Tibial artery (tissue), 4 donors: ENCODE measurements at regions not wholly inside any gene's neighbourhood (a gene's known extent, or its start where the extent isn't known, plus 50 kb on each side); places are given as distances from the start of the nearest gene placed in this dataset.

Experiments
- DNase-seq, 2 donors: peaks; one replicate each; pipeline ENCODE4 v3.0.0-alpha.2; 2019
- H3K27ac ChIP-seq, 2 donors: fragments of 200-600 bp; sonication (generic) in 1 of 2; 1 replicate in 1 of 2; 2 replicates in 1 of 2; pipeline ENCODE4 v1.5.1; 2018 to 2019; ENCODE audit warnings: mild to moderate bottlenecking in 1 of 2
- H3K27me3 ChIP-seq, 2 donors: fragments of 200-600 bp; sonication (generic) in 1 of 2; one replicate each; pipeline versions ENCODE4 v1.5.1 to v1.6.0; 2016 to 2019
- H3K36me3 ChIP-seq, 3 donors: fragments of 200-600 bp; sonication (generic) in 2 of 3; one replicate each; pipeline ENCODE4 v1.5.1; 2016 to 2019; ENCODE audit warnings: mild to moderate bottlenecking in 2 of 3
- H3K4me1 ChIP-seq, 4 donors: fragments of 200-600 bp; sonication (generic) in 2 of 4; 1 replicate in 3 of 4; 2 replicates in 1 of 4; pipeline ENCODE4 v1.5.1; 2016 to 2019
- H3K4me3 ChIP-seq, 2 donors: fragments of 200-600 bp; sonication (generic) in 1 of 2; 1 replicate in 1 of 2; 2 replicates in 1 of 2; pipeline ENCODE4 v1.5.1; 2018 to 2019; ENCODE audit warnings: mild to moderate bottlenecking in 2 of 2
- H3K9me3 ChIP-seq, 3 donors: fragments of 200-600 bp; sonication (generic) in 1 of 3; one replicate each; pipeline ENCODE4 v1.5.1; 2016 to 2019
- CTCF ChIP-seq, 2 experiments: fragments of 200-600 bp in 1 of 2; fragments of 450-650 bp in 1 of 2; IDR thresholded peaks; one replicate each; pipeline ENCODE4 v1.5.1; 2017 to 2019; ENCODE audit warnings: antibody characterized with exemption in 2 of 2, mild to moderate bottlenecking in 1 of 2, moderate library complexity in 1 of 2
- intact Hi-C: fragments of 100-400 bp; cut with DNase I; formaldehyde crosslinking; loops from one replicate; pipeline ENCODE4 v1.15.0; 2023; ENCODE audit warnings: low total_unique reads

- no peak overlapping the region for H3K4me3 ChIP-seq
- H3K9me3 ChIP-seq: no peaks in the 10 kb centered on the region
- TF ChIP-seq CTCF (IDR thresholded peaks at IDR 0.05): no peak
- intact Hi-C loops: no loop called here
- H3K4me1 ChIP-seq: peaks cover 0 to 15% (median 0%) of the 10 kb centered on the region in 4 donors
- DNase-seq: no peak
- no peak overlapping the region for H3K27ac ChIP-seq
- no peaks in the 10 kb centered on the region for H3K36me3 ChIP-seq
- H3K27me3 ChIP-seq: no peaks in the 10 kb centered on the region
These were observed 206.6 kb upstream of the MDFIC2 start for GRCh38 chr3:70519026-70519425.

DNA sequence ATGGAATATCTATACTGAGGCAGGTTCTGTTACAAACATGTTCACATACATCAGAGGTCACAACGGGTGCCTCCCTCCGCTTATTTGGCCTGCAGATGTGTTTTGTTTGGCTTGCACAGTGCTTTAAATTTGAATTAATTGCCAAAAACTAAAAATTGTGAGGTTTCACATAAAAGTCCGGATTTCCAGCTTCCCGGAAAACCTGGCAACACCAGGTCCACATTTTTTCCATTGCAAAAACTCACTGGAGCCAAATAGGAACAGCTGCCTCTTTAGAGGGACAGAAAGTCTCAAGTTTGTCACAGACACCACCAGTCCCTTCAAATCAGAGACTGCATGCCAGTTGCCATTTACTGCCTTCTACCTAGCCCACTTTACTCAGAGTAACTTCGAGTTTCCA, 205.9 kb upstream of the MDFIC2 start:
- no peaks in the 10 kb centered on the region for H3K36me3 ChIP-seq
- TF ChIP-seq CTCF (IDR thresholded peaks at IDR 0.05): no peak
- no peak overlapping the region for H3K27ac ChIP-seq
- no peak overlapping the region for H3K4me3 ChIP-seq
- no peaks in the 10 kb centered on the region for H3K9me3 ChIP-seq
- intact Hi-C loops: no loop called here
- no peaks in the 10 kb centered on the region for H3K27me3 ChIP-seq
- no peak for DNase-seq
- peaks cover 0 to 15% (median 0%) of the 10 kb centered on the region in 4 donors for H3K4me1 ChIP-seq

DNA sequence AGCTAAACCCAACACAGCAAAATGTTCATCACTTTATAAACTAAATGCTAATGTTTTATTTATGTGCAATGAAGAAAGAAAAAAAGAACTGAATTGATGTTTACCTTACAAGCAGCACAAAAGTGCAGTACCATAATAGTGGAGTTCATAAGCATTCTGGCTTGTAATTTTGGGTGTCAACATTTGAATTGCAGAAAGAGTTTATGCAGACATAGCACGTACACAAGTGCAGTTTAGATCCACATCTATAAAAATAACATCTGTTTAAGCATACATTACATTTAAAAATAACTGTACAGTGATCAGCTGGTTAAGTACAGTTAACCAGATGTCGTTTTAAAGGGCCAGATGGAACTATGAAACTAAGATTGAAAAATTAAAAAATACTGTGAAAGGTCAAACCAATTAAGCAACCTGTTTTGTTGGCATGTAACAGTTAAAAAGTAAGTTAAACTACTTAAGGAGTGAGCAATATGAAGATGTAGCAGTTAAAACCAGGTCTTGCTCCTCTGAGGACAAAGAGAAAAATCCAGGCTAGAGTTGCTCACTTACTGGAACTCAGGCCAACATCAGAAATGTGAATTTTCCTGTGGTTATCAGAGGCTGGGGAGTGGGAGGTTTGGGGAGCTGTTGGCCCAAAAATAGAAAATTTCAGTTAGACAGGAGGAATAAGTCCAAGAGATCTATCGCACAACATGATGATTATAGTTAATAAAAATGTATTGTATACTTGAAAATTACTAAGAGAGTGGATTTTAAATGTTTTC, 204.9 kb upstream of the MDFIC2 start:
- intact Hi-C loops: no loop called here
- Histone ChIP-seq H3K4me1 (peaks cover 0 to 15% (median 0%) of the 10 kb centered on the region in 4 donors), H3K27me3 (no peaks in the 10 kb centered on the region), H3K36me3 (no peaks in the 10 kb centered on the region), H3K4me3 (no peak overlapping the region), H3K9me3 (no peaks in the 10 kb centered on the region), H3K27ac (no peak overlapping the region)
- DNase-seq: no peak
- TF ChIP-seq CTCF (IDR thresholded peaks at IDR 0.05): no peak

GRCh38 chr3:70516076-70516475, 203.6 kb upstream of the MDFIC2 start:
- TF ChIP-seq CTCF (IDR thresholded peaks at IDR 0.05): no peak
- intact Hi-C loops: no loop called here
- Histone ChIP-seq H3K9me3 (no peaks in the 10 kb centered on the region), H3K4me1 (peaks cover 0 to 15% (median 0%) of the 10 kb centered on the region in 4 donors), H3K27ac (no peak overlapping the region), H3K4me3 (no peak overlapping the region), H3K36me3 (no peaks in the 10 kb centered on the region), H3K27me3 (no peaks in the 10 kb centered on the region)
- DNase-seq: no peak

DNA sequence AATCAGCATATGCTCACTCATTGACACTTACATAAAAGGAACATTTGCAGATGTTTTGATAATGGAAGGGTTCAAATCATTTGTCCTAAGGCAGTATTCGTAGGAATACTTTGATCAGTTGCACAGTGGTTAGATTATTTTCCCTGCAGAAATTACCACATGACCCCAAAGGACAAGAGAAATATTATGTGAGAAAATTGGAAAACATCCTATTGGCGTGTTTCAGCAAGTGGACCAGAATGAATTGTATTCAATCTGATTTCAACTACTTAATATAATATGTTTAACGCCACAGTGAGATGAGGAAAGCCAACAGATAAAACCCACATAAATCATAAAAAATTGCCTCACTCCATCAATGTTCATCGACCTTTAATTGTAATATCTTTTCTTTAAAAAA, 195.0 kb upstream of the MDFIC2 start:
- H3K4me3 ChIP-seq: no peak overlapping the region
- no peaks in the 10 kb centered on the region for H3K9me3 ChIP-seq
- H3K27ac ChIP-seq: no peak overlapping the region
- no peaks in the 10 kb centered on the region for H3K36me3 ChIP-seq
- TF ChIP-seq CTCF (IDR thresholded peaks at IDR 0.05): no peak
- DNase-seq: no peak
- intact Hi-C loops: no loop called here
- H3K4me1 ChIP-seq: no peaks in the 10 kb centered on the region
- H3K27me3 ChIP-seq: no peaks in the 10 kb centered on the region
